Stomach smooth muscle (tissue), 2 donors: ENCODE measurements at regions not wholly inside any gene's neighbourhood (a gene's known extent, or its start where the extent isn't known, plus 50 kb on each side); places are given as distances from the start of the nearest gene placed in this dataset.

Experiments used
- H3K27ac ChIP-seq: one replicate; pipeline ENCODE4 v1.7.0; 2013; ENCODE audit warnings: mild to moderate bottlenecking, low read length, inconsistent platforms
- H3K27me3 ChIP-seq, 2 donors: one replicate each; pipeline ENCODE4 v1.7.0; 2013; ENCODE audit warnings: low read length in 2 of 2; ENCODE audit not compliant: insufficient read depth in 2 of 2, control insufficient read depth in 1 of 2
- H3K36me3 ChIP-seq, 2 donors: one replicate each; pipeline ENCODE4 v1.7.0; 2013; ENCODE audit warnings: low read length in 2 of 2; ENCODE audit not compliant: control insufficient read depth in 2 of 2, insufficient read depth in 2 of 2
- H3K4me1 ChIP-seq: one replicate; pipeline ENCODE4 v1.7.0; 2013; ENCODE audit warnings: low read length; ENCODE audit not compliant: control insufficient read depth, insufficient read depth
- H3K4me3 ChIP-seq, 2 donors: one replicate each; pipeline ENCODE4 v1.7.0; 2013; ENCODE audit warnings: low read length in 2 of 2
- H3K9ac ChIP-seq, 2 donors: one replicate each; pipeline ENCODE4 v1.7.0; 2013; ENCODE audit warnings: low read length in 2 of 2, mild to moderate bottlenecking in 1 of 2
- H3K9me3 ChIP-seq, 2 donors: one replicate each; pipeline ENCODE4 v1.7.0; 2013; ENCODE audit warnings: low read length in 2 of 2; ENCODE audit not compliant: control insufficient read depth in 2 of 2
- donor health status: healthy.
- donor health status: Pancreatic carcinoma.

DNA sequence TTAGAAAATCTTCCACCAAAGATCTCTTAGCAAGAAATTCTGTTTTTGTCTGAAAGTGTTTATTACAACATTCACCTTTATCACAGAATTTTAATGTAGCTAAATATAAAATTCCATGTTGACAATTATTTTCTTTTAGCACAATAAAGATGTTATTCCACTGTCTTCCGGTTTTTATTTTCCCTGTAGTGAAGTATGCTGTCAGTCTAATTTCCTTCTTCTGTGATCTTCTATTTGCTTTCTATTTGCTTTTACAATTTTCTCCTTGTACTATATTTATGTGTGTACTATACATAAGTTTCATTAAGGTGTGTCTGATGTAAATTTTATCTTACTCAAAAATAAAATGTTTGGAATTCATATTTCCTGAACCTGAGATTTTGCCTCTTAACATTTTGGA lies 117.5 kb upstream of the PPP2R3A start:
- peaks cover 0 to 2% of the 10 kb centered on the region in 2 donors for H3K27me3 ChIP-seq

DNA sequence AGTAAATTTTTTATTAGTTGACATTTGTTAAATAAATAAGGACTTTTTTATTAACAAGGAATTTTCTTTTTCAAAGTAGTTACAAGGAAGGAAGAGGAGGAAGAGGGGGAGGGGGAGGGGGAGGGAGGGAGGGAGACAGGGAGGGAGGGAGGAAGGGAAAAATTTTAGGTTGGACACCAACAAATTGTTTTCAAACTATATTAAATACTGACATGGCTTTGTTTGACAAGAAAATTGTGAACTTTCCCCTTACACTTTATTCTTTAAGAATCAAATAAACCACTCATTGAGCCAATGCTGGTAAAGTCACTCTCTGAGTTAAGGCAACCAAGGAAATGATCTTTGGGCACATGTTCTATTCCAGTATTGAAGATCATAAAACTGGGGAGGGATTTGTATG lies 115.7 kb upstream of the PPP2R3A start:
- Histone ChIP-seq H3K36me3 (no peaks in the 10 kb centered on the region), H3K4me1 (no peaks in the 10 kb centered on the region), H3K9ac (no peak overlapping the region), H3K4me3 (no peak overlapping the region), H3K9me3 (no peaks in the 10 kb centered on the region), H3K27me3 (no peaks in the 10 kb centered on the region), H3K27ac (no peak overlapping the region)

More for the DNA sequence above, 117.5 kb upstream of the PPP2R3A start:
- Histone ChIP-seq H3K27ac (no peak overlapping the region), H3K36me3 (no peaks in the 10 kb centered on the region), H3K4me3 (no peak overlapping the region), H3K9me3 (no peaks in the 10 kb centered on the region), H3K4me1 (no peaks in the 10 kb centered on the region), H3K9ac (no peak overlapping the region)

DNA sequence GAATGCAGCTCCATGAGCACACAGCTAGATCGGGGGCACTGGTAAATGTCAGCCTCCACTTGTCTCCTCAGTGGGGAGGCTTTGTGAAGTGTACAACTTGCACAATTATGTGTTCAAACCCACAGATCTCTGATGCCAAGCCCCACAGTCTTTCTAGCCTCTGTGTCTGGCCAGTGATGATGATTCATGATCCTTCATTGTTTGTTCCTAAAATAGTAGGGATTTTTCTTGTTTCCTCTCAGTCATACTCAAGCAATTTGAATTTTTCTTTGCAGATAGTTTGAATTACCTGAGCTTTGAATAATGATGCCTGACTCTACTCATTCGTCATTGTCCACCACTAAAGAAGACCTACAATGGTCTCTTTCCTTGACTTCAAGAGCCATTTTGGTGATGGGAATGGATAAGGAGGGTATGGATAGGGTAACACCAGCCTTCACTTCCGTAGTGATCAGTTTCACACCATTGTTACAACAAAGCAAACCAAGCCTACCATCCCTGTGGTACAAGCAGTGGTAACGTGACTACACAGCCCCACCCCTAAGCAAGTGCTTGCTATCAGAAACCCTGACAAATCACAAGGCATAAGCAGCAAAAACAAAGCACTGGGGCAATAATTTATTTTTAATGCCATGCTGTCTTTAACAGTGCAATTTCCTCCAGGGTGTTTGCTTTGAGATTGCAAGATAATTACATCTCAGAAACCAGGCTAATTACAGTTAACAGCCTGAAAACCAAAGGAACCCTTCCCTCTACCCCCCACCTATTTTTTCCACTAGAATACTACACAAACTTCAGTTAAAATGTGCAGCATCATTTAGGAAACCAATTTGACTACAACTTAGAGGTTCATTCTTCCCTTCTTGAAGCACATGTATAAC lies 114.1 kb upstream of the PPP2R3A start:
- H3K4me3 ChIP-seq = no peak overlapping the region
- no peak overlapping the region for H3K27ac ChIP-seq
- H3K9me3 ChIP-seq = no peaks in the 10 kb centered on the region
- H3K9ac ChIP-seq = no peak overlapping the region
- no peaks in the 10 kb centered on the region for H3K36me3 ChIP-seq
- H3K4me1 ChIP-seq = no peaks in the 10 kb centered on the region
- no peaks in the 10 kb centered on the region for H3K27me3 ChIP-seq

DNA sequence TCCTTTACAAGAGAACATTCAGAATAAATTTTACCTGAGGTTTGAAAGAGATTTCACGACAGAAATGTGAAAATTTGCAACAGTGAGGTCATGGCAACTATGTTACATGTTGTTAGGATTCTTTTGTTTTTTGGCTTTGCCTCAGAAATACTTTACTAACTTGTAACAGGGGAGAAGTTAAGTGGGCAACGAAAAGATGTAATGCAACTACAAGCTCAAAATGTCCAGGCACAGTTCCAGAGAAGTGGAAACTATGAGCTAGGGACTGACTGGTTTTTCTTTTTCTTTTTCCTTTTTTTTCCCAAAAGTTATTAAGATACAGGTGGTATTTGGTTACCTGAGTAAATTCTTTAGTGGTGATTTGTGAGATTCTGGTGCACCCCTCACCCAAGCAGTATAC lies 111.5 kb upstream of the PPP2R3A start:
- no peaks in the 10 kb centered on the region for H3K36me3 ChIP-seq
- H3K4me3 ChIP-seq = no peak overlapping the region
- no peak overlapping the region for H3K9ac ChIP-seq
- H3K27me3 ChIP-seq = no peaks in the 10 kb centered on the region
- no peaks in the 10 kb centered on the region for H3K4me1 ChIP-seq
- no peak overlapping the region for H3K27ac ChIP-seq
- H3K9me3 ChIP-seq = no peaks in the 10 kb centered on the region

GRCh38 chr3:135860761-135861160 lies 104.8 kb upstream of the PPP2R3A start:
- Histone ChIP-seq H3K27ac (no peak overlapping the region), H3K36me3 (no peaks in the 10 kb centered on the region), H3K4me1 (no peaks in the 10 kb centered on the region), H3K27me3 (no peaks in the 10 kb centered on the region), H3K9me3 (no peaks in the 10 kb centered on the region), H3K9ac (no peak overlapping the region), H3K4me3 (no peak overlapping the region)

GRCh38 chr3:135862361-135862760 lies 103.2 kb upstream of the PPP2R3A start:
- Histone ChIP-seq H3K27me3 (no peaks in the 10 kb centered on the region), H3K4me3 (no peak overlapping the region)

GRCh38 chr3:135864060-135864459 lies 101.5 kb upstream of the PPP2R3A start:
- Histone ChIP-seq H3K9me3 (peaks cover 0 to 4% of the 10 kb centered on the region in 2 donors), H3K27ac (no peak overlapping the region), H3K4me3 (no peak overlapping the region), H3K9ac (no peak overlapping the region), H3K4me1 (no peaks in the 10 kb centered on the region), H3K27me3 (no peaks in the 10 kb centered on the region), H3K36me3 (no peaks in the 10 kb centered on the region)

More at GRCh38 chr3:135862361-135862760, 103.2 kb upstream of the PPP2R3A start:
- Histone ChIP-seq H3K27ac (no peak overlapping the region), H3K9me3 (peaks cover 0 to 4% of the 10 kb centered on the region in 2 donors), H3K9ac (no peak overlapping the region), H3K36me3 (no peaks in the 10 kb centered on the region), H3K4me1 (no peaks in the 10 kb centered on the region)

GRCh38 chr3:135865085-135865484 lies 100.4 kb upstream of the PPP2R3A start:
- no peak overlapping the region for H3K27ac ChIP-seq
- no peaks in the 10 kb centered on the region for H3K4me1 ChIP-seq
- H3K36me3 ChIP-seq = no peaks in the 10 kb centered on the region
- no peak overlapping the region for H3K9ac ChIP-seq
- no peaks in the 10 kb centered on the region for H3K27me3 ChIP-seq
- no peak overlapping the region for H3K4me3 ChIP-seq
- H3K9me3 ChIP-seq = peaks cover 0 to 4% of the 10 kb centered on the region in 2 donors

DNA sequence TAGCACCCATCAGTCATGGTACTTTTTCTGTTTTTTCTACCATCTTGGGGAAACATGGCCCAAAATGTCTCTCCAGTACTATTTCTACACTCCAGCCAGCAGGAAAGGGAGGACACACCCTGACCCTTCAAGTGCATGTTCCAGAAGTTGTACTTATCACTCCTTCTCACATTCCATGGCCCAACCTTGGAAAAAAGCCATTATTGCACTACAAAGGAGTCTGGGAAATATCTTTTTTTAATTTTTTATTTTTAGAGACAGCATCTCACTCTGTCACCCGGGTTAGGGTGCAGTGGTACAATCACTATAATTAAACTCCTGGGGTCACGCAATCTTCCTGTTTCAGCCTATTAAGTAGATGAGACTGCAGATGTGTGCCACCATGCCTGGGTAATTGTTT lies 100.0 kb upstream of the PPP2R3A start:
- no peaks in the 10 kb centered on the region for H3K36me3 ChIP-seq
- peaks cover 0 to 4% of the 10 kb centered on the region in 2 donors for H3K9me3 ChIP-seq
- no peak overlapping the region for H3K9ac ChIP-seq

GRCh38 chr3:135867911-135868310 lies 97.6 kb upstream of the PPP2R3A start:
- no peak overlapping the region for H3K9ac ChIP-seq
- peaks cover 3 to 4% of the 10 kb centered on the region in 2 donors for H3K9me3 ChIP-seq
- no peak overlapping the region for H3K27ac ChIP-seq
- no peaks in the 10 kb centered on the region for H3K36me3 ChIP-seq
- H3K4me3 ChIP-seq = no peak overlapping the region
- no peaks in the 10 kb centered on the region for H3K4me1 ChIP-seq
- no peaks in the 10 kb centered on the region for H3K27me3 ChIP-seq

More for the DNA sequence above, 100.0 kb upstream of the PPP2R3A start:
- no peaks in the 10 kb centered on the region for H3K27me3 ChIP-seq
- no peak overlapping the region for H3K4me3 ChIP-seq
- no peak overlapping the region for H3K27ac ChIP-seq
- no peaks in the 10 kb centered on the region for H3K4me1 ChIP-seq

- Histone ChIP-seq H3K9ac (no peak overlapping the region), H3K4me3 (no peak overlapping the region), H3K27me3 (no peaks in the 10 kb centered on the region)
These were observed 96.7 kb upstream of the PPP2R3A start for GRCh38 chr3:135868801-135869200.

More at GRCh38 chr3:135868801-135869200, 96.7 kb upstream of the PPP2R3A start:
- Histone ChIP-seq H3K36me3 (no peaks in the 10 kb centered on the region), H3K9me3 (peaks cover 4 to 6% of the 10 kb centered on the region in 2 donors), H3K27ac (no peak overlapping the region), H3K4me1 (no peaks in the 10 kb centered on the region)
